NCI-H1694 (cell line): ENCODE measurements at regions not wholly inside any gene's neighbourhood (a gene's known extent, or its start where the extent isn't known, plus 50 kb on each side); places are given as distances from the start of the nearest gene placed in this dataset.
"Not testable (repeated sequence)": the region's sequence is repeated elsewhere in the genome, so short reads cannot be mapped to it uniquely, and the experiment has no call there.

Source experiments
- DNase-seq: peaks from one replicate; lab custom pipeline; 2025; lab: John Stamatoyannopoulos, UW

DNA sequence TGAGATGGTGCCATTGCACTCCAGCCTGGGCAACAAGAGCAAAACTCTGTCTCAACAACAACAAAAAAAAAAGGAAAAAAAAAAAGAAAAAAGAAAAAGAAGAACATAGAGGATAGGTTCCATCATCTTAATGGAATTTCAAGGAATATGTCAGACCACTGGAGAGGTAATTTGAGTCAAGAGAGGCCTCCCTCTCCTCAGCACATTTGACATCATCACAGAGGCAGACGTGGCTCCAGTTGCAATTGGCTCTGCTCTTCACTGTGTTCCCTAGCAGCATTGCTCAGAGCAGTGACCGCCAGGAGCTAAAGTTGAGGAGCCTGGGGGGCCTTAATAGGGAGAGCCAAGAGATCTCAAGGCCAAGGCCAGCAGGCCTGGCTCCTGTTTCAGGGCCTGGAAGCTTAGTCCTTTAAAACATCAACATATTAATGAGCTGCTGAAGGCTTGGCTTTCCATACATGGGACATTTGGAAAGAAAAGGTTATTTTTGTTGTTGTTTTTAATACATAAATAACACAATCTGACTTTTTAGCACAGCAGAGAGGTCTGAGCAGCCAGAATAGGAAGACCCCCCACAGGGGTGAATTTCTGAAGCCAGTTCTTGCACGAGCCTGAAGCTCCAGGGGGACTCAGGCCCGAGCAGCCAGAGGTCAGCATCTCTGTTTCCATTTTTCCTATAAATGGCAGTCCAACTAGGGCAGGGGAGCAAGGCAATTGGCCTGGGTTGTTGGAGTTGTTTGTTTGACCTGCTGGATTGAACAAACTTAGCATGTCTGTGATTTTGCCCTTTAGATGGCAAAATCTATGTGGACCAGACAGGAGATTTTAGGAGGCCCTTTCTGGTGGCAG, 118.3 kb upstream of the FGGY start:
- DNase-seq, result no peak

DNA sequence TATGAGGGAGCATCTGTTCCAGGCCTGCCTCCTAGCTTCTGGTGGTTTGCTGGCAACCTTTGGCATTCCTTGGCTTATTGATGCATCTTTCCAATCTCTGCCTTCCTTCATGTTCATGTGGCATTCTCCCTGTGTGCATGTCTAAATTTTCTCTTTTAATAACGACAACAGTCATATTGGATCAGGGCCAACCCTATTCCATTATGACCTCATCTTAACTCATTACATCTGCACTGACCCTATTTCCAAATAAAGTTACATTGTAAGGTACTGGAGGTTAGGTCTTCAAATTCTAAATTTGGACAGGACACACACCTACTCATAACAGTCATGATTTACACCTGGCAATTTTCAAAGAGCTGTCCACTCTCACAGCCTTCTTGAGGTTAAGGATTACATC, 117.2 kb upstream of the FGGY start:
- no peak for DNase-seq

DNA sequence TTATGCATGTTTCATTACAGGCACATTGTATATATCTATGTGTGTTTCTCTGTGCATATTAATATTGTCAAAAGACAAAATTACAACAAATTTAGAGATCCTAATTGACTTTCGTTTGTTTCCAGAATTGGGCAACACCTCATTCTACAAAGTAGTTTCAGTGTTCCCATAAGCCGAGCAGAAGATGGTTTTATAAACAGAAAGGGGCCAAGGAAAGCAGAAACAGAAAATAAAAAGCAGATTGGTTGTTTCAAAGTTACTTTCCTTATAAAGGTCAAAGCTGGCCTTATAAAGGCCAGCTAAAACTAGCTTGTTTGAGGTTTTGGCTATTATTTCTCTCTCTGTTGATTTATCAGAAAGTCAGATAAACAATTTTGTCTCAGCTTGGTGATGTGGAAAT, 116.2 kb upstream of the FGGY start:
- DNase-seq, result no peak

DNA sequence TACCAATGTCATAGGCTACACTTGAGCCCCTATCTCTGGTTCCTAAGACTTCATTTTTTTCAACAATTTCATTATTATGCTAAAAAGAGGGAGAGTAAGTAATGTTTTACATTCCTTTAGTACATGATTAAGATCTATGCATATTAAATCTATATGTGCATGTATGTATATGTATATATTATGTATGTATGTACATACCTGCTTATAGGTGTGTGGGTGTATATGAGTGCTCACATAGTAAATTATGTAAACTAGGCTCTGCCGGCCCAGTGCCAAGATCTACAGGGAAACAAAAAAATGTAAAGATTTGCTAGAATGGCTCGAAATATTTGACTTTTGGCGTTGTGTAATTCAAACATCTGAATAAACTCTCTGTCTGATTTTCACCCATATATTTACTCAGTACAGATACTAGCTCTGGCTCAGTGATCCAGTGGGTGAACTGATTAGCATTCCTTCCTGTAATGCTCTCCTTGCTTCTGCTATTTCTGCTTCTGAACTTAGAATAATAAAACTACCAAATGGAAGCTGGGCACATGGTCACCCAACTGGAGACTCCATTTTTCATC, 113.1 kb upstream of the FGGY start:
- DNase-seq, result no peak

DNA sequence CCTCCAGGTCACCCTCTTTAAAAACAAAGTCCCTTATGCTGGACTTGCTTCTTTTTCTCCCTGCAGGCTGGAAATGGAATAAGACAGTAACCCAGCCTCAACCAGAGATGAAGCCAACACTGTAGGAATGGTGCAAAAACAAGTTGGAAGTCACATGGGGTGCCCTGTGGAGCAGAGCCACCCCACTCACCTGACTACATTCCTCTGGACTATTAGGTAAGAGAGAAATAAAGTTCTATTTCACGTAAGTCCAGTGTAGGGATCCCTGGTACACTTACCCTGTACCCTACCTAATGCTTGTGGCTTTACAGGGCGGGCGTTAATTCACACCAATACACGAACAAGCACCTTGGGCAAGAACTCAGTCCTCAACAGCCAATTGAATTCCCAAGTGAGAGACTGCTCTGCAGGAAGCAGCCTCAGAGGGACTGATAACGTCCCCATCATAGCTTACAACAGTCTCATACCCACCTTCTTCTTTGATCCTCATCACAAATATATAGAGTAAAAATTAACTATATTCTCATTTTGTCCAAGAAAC, 112.5 kb upstream of the FGGY start:
- no peak for DNase-seq

DNA sequence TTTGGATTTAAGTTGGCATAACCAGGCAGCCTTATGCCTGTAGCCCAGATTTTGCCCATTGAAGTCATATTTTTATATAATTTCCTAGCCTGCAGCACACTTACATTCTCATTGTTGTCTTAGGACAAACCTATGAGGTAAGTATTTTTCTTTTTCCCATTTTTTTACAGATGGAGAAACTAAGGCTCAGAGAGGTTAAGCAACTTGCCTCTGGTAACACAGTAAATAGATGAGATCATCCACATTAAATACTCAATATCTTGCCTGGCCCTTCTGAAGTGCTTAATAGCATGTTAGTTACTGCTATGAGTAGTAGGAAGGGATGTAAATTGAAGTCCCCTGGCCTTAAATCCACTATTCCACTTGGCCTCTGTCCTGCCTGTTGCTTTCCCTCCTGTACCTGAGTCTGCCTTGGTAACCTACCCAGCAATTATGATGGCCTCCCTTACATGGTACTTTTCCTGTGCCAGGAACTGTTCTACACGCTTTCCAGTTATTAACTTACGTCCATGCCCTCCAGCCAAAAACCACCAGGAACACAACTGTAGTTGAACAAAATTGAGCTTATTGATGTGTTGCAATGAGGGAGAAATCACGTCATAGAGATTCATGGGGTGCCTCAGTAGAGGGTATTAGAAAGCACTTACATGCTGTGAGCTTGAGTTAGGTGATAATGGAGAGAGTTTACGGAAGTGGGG, 111.6 kb upstream of the FGGY start:
- DNase-seq, result no peak

DNA sequence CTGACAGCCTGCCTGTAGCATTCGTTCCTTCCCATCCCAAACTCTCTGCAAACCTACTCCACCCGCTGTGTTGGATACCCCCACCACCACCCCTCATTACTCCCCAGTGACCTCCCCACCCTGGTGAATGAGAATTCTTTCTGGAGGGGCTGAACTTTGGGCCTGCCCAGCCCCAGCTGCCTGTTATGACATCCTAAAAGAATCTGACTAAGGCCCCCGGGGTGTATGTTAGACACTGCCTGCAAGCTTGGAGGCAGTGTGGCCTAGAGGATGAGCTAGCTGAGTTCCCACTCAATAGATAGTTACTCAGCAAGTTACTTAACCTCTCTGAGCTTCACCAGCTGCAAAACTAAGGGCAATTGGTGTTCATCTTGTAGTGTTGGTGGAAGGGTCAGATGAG, 110.2 kb upstream of the FGGY start:
- no peak for DNase-seq

DNA sequence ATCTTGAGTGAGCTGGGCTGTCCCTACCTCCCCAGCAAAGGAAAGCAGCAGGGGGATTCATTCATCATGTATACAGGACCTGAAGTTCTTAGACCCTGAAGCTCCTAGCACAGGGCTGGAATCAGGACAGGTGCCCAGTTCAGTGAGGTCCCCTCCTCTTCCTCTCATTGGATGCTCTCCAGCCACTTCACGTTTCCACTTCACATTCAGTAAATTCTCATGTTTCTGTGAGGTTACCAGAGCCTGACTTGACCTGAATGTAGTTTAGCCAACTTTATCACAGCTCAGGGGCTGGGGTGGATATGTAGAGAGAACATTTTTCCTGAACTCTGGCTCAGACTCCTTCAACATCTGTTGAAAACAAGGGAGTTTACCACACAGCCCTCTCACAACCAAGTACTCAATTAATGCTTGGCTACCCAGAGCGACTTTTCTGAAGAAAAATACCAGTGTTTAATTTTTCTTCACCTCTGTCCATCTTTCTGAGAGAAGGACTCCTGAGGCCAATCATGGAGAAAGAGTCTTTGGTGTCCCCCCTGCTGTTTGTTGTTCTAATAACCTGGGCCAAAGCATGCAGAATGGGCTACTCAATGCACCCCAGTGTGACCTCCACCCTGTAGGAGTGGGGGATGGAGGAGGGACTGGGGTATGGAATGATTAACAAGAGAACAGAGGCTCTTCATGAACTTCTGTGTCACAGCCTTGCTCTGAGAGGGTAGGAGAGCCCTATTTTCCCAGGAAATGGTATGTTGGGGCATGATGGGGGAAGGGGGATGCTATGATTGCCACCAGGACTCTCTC, 108.3 kb upstream of the FGGY start:
- no peak for DNase-seq

DNA sequence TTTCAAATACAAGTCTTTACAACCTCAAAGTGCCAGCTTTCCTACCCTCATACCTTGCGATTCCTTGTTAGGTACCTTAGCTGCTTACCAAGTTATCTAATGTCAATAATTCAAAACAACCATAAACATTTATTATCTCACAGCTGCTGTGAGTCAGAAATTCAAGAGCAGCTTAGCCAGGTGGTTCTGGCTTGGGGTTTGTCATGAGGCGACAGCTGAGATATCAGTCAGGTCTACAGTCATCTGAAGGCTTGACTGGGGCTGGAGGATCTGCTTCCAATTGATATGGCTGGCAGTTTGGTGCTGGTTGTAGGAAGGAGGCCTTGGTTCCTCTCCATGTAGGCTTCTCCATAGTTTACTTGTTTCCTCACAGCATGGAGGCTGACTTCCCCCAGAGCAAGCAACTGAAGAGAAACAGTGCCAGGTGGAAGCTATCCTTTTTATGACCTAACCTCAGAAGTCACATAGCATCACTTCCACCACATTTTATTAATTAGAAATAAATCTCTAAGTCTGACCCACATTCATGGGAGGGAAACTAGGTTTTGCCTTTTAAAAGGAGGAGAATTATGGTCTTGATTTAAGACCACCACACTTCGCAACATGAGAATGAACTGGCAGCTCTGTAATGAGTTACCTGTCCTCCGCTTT, 103.3 kb upstream of the FGGY start:
- DNase-seq, result no peak

DNA sequence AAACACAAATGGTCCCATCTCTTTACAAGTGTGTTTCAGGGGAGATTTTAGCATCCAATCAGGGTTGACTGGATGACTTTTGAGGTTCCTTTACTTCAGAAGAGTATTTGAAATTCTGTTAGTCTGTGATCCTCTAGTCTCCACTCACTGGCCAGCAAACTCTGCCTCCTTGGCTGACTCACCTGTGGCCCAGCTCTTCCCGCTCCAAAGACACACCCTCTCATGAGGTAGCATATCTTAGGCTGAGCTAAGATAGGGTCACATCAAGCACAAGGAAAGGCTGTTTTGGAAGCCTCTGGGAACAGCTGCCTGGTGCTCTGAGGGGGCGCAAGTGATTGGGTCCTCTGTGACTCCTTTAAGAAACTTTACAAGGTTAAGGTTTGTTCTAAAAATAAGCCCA, 102.3 kb upstream of the FGGY start:
- no peak for DNase-seq

DNA sequence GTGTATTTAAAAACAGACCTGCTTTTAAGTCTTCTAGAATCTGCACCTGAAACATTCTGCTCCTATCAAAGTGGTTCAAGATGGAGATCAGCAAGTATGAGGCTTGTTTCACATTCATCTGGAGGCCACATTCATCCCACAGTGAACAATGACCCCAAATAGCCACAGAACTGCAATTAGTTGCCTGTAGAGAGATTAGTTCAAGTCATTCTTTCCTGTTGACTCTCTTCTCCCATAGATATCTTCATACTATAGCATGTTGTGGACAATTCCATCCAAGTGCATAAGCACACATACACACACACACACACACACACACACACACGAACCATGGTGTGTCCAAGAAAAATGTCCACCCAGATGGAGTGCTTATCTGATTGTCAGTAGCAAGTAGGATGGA, 101.7 kb upstream of the FGGY start:
- no peak for DNase-seq

DNA sequence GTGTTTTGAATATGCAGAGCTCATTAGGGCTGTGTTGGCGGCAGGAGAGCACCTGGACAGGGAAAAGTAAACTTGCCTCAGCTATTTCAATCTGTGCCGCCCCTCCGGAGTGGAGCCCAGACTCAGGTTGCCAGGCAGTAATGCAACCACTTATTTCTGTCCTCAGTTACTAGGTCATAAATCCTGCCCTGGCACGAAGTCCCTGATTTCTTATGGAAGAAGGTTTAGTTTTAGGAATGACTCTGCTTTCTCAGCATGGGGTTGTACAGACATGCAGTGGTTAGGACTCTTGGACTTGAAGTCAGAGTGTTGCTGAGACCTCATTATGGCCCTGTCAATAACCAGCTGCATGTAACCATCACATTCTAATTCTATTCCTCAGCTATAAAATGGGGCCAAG, 98.3 kb upstream of the FGGY start:
- no peak for DNase-seq

DNA sequence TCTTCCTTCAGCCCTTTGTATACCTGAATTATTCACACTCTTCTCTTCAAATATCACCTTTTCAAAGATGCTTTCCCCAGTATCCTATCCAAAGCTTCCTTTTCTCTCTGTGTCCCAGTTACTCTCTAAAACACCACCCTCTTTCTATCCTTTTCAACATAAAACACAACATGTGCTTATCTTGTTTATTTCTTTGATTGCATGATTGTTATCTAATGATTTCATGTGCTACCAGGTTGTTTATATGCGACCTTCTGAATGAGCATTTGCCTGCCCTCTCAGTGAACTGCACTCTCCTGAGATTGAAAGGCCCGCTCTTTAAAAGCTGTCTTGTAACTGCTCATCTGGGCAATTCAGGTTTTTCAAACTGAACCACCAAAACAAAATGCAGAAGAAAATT, 97.7 kb upstream of the FGGY start:
- no peak for DNase-seq

DNA sequence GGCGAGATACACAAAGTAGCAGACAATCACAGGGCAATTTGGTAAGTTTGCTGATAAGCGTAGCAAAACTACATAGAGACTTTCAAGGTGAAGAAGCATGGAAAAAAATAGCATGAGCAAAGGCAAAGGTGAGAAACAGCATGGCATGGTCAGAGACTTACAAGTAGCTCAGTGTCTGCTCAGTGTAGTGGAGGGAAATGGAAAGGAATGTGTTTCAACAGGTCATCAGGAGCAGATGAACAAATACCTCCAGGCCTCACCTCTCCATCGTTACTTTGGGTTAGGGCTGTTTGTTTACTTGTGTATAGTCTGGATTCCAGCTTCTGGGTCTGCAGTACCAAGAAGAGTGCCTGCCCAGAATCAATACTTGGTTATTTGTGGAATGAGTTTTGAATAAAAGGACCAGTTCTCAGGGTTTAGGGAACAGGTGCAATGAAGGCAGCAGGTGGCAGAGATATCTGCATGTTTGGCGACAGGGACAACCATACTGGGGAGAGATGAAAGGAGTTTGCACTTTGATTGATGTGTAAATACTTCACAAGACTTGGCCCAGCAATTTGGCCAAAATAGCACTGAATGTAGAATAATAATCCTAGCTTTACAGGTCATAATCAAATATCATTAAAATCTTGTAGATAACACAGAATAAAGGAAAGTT, 97.0 kb upstream of the FGGY start:
- no peak for DNase-seq

DNA sequence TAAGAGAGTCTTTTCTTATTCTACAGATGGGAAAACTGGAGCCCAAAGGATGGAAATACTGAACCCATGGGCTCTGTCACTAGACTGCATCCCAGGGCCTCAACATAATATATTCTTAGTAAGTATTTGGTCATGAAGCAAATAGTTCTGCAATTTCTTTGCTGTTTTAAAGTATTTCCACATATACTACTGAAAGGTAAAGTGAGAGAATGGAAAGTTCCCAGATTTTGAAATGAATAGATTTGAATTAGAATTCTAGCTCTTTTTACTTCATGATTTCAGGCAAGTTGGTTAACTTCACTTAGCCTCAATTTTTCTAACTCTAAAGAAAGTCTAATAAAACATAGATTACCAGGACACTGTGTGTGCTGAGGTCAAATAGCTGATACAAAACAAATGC, 95.6 kb upstream of the FGGY start:
- DNase-seq, result no peak

DNA sequence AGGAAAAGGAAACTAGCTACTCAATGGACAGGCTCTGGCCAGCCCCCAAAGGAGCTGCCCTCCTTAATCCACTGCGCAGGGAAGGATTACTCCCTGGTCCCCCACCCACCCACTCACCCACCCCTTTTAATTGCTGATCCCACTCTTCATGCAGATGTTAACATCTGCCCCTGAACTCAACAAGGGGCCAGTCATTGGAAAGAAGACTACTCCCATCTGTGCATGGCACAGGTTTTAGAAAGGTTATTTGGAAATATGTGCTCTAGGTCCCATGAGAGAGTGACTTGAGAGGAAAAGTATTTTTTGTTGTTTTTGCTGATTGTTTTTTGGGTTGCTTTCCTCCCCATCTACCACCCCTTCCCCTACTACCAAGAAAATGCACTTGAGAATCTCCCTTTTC, 94.4 kb upstream of the FGGY start:
- no peak for DNase-seq

DNA sequence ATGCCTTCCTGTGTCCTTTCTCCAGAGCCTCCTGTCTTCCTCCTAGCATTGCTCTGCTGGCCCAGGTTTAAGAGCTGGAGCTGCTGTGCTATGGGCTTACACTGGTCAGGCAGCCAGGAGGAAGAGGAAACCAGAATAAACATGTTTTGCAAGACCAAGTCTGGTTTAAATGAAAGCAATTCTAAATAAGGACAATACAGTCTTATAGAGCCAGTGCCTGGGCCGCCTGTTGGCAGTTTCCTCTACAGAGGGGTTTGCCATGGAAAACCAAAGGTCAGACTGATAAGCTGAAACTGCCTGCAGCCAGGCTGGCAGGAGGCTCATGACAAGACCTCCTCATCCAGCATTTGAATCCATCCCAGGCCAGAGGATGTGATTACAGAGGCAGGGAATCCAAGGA, 92.9 kb upstream of the FGGY start:
- no peak for DNase-seq

DNA sequence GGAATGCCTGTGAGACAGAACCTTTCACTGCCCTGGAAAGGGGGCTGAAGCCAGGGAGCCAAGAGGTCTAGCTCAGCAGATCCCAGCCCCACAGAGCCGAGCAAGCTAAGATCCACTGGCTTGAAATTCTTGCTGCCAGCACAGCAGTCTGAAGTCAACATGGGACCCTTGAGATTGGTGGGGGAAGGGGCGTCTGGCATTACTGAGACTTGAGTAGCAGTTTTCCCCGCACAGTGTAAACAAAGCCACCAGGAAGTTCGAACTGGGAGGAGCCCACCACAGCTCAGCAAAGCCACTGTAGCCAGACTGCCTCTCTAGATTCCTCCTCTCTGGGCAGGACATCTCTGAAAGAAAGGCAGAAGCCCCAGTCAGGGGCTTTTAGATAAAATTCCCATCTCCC, 90.3 kb upstream of the FGGY start:
- DNase-seq, result not testable (repeated sequence)

DNA sequence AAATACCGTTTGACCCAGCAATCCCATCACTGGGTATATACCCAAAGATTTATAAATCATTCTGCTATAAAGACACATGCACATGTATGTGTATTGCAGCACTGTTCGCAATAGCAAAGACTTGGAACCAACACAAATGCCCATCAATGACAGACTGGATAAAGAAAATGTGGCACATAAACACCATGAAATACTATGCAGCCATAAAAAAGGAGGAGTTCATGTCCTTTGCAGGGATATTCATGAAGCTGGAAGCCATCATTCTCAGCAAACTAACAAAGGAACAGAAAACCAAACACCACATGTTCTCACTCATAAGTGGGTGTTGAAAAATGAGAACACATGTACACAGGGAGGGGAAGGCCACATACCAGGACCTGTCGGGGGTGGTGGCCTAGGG, 86.5 kb upstream of the FGGY start:
- not testable (repeated sequence) for DNase-seq

DNA sequence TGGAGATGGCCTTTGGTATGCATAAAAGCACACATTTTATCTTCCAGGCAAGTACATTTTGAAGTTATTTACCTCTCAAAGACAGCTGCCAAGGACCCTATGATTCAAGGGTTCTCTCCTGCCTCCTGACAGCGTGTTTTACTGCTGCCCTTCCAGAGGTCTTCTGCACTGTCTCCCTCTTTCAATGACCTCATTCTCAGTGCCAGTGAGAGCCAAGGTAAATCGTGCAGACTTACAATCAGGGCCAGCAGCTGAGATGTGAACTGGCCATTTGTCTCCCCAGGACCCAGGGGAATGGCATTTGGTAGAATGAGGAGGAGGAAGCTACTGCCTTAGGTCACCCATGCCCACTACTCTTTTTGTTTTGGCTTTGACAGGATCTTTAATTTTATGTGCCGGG, 84.2 kb upstream of the FGGY start:
- DNase-seq, result no peak
